CD14-positive monocyte (primary cell): ENCODE measurements at regions not wholly inside any gene's neighbourhood (a gene's known extent, or its start where the extent isn't known, plus 50 kb on each side); places are given as distances from the start of the nearest gene placed in this dataset.

Experiments
- DNase-seq, 3 donors: peaks; one replicate each; pipeline ENCODE4 v3.0.0-alpha.2; 2011 to 2022
- H2AFZ ChIP-seq: 2 replicates; pipeline ENCODE4 v1.6.0; 2012; ENCODE audit warnings: mild to moderate bottlenecking, low read depth, low read length, inconsistent platforms; ENCODE audit not compliant: insufficient read depth, poor library complexity, severe bottlenecking
- H3K27ac ChIP-seq, 2 donors: 1 replicate in 1 of 2; 2 replicates in 1 of 2; pipeline ENCODE4 v1.5.1; 2012 to 2013; ENCODE audit warnings: low read length in 2 of 2, control low read depth in 1 of 2, inconsistent platforms in 1 of 2, low read depth in 1 of 2, mild to moderate bottlenecking in 1 of 2
- H3K27me3 ChIP-seq, 2 donors: one replicate each; pipeline versions ENCODE4 v1.6.0 to v1.6.1; 2011 to 2013; ENCODE audit warnings: low read length in 2 of 2; ENCODE audit not compliant: control insufficient read depth in 2 of 2, insufficient read depth in 2 of 2
- H3K36me3 ChIP-seq, 2 donors: replicated peaks in 1 of 2; 1 replicate in 1 of 2; 2 replicates in 1 of 2; pipeline versions ENCODE4 v1.5.1 to v1.6.1; 2012 to 2013; ENCODE audit warnings: low read length in 2 of 2, control low read depth in 1 of 2, inconsistent platforms in 1 of 2, mild to moderate bottlenecking in 1 of 2; ENCODE audit not compliant: insufficient read depth in 2 of 2, control insufficient read depth in 1 of 2
- H3K4me1 ChIP-seq, 2 donors: 1 replicate in 1 of 2; 2 replicates in 1 of 2; pipeline versions ENCODE4 v1.5.1 to v1.6.1; 2012 to 2013; ENCODE audit warnings: low read length in 2 of 2, control low read depth in 1 of 2, inconsistent platforms in 1 of 2, mild to moderate bottlenecking in 1 of 2, moderate library complexity in 1 of 2; ENCODE audit not compliant: insufficient read depth in 2 of 2, control insufficient read depth in 1 of 2
- H3K4me2 ChIP-seq: replicated peaks from 2 replicates; pipeline ENCODE3; 2012; ENCODE audit warnings: low read length, moderate library complexity, mild to moderate bottlenecking; ENCODE audit not compliant: poor library complexity, severe bottlenecking; ENCODE audit errors: extremely low read depth
- H3K4me3 ChIP-seq, 3 experiments: fragments of 200-600 bp in 1 of 3; sonication (generic) in 1 of 3; replicated peaks in 1 of 3; 1 replicate in 2 of 3; 2 replicates in 1 of 3; pipeline ENCODE4 v1.5.1; 2011 to 2013; ENCODE audit warnings: low read length in 3 of 3, mild to moderate bottlenecking in 3 of 3, control low read depth in 2 of 3, low read depth in 2 of 3, inconsistent platforms in 1 of 3, moderate library complexity in 1 of 3
- H3K79me2 ChIP-seq: 2 replicates; pipeline ENCODE4 v1.6.0; 2012; ENCODE audit warnings: mild to moderate bottlenecking, control low read depth, inconsistent platforms, low read length, moderate library complexity; ENCODE audit not compliant: insufficient read depth
- H3K9ac ChIP-seq: 2 replicates; pipeline ENCODE4 v1.6.0; 2017; ENCODE audit warnings: low read length, mild to moderate bottlenecking; ENCODE audit not compliant: insufficient read depth, poor library complexity, severe bottlenecking
- H3K9me3 ChIP-seq, 2 donors: replicated peaks in 1 of 2; 1 replicate in 1 of 2; 2 replicates in 1 of 2; pipeline versions ENCODE4 v1.5.1 to v1.6.1; 2012 to 2013; ENCODE audit warnings: low read length in 2 of 2, control low read depth in 1 of 2; ENCODE audit not compliant: control insufficient read depth in 1 of 2, insufficient read depth in 1 of 2
- H4K20me1 ChIP-seq: 2 replicates; pipeline ENCODE4 v1.6.0; 2012; ENCODE audit warnings: mild to moderate bottlenecking, low read length, control low read depth, moderate library complexity; ENCODE audit not compliant: insufficient read depth
- H3K27ac Mint-ChIP-seq, 7 donors: one replicate each; pipeline ENCODE4 v1.8.0; 2020; ENCODE audit warnings: mild to moderate bottlenecking in 7 of 7, mixed read lengths in 7 of 7, moderate library complexity in 6 of 7, inconsistent platforms in 2 of 7
- H3K27me3 Mint-ChIP-seq, 3 donors: one replicate each; pipeline ENCODE4 v1.8.0; 2021 to 2022; ENCODE audit warnings: low read depth in 3 of 3, mild to moderate bottlenecking in 3 of 3, mixed read lengths in 3 of 3, moderate library complexity in 3 of 3, inconsistent platforms in 1 of 3
- H3K36me3 Mint-ChIP-seq, 2 donors: one replicate each; pipeline ENCODE4 v1.8.0; 2020; ENCODE audit warnings: mixed read lengths in 2 of 2, inconsistent platforms in 1 of 2, mild to moderate bottlenecking in 1 of 2
- H3K4me1 Mint-ChIP-seq: one replicate; pipeline ENCODE4 v1.8.0; 2020; ENCODE audit warnings: mild to moderate bottlenecking, mixed read lengths
- H3K4me3 Mint-ChIP-seq, 2 donors: one replicate each; pipeline ENCODE4 v1.8.0; 2020; ENCODE audit warnings: mild to moderate bottlenecking in 2 of 2, mixed read lengths in 2 of 2, moderate library complexity in 1 of 2
- H3K9me3 Mint-ChIP-seq, 7 donors: one replicate each; pipeline ENCODE4 v1.8.0; 2020 to 2022; ENCODE audit warnings: mixed read lengths in 7 of 7, mild to moderate bottlenecking in 6 of 7, moderate library complexity in 6 of 7, inconsistent platforms in 2 of 7
- WGBS: methylation state at CpG from one replicate; pipeline ENCODE4 v1.1.5; 2013; ENCODE audit warnings: missing lambda C conversion rate; ENCODE audit not compliant: insufficient coverage; 5-methylcytosine and 5-hydroxymethylcytosine counted together
- intact Hi-C, 2 donors: fragments of 100-400 bp; cut with micrococcal nuclease; formaldehyde crosslinking; loops; one replicate each; pipeline versions ENCODE4 v1.15.0 to v1.15.1; 2023
- TF ChIP-seq, protein P1 (sequence below): fragments of 200-600 bp; IDR thresholded peaks from one replicate; pipeline ENCODE4 v1.8.0; 2022; ENCODE audit warnings: antibody characterized with exemption, mild to moderate bottlenecking

DNA sequence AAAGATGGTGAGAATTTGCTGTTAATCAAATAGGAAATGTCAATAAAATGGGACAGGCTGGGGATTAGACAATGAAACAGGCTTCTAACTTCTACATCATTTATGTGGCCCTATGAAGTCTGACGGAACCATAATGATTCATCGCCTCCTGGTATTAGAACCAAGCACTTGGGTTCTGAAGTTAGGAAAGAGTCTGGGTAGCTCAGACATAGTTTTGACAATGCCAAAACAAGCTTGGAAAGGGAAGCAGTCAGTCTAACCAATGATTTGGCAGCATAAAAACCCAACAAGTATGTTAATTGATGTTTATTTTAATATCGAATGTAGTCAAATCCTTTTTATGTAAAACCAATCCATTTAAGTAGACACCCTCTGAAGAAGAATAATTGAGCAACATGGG, 160.8 kb upstream of the RSPO3 start:
- Histone ChIP-seq H3K9ac (no peak overlapping the region), H3K36me3 (no peaks in the 10 kb centered on the region), H3K9me3 (no peaks in the 10 kb centered on the region), H3K4me1 (no peaks in the 10 kb centered on the region), H3K4me2 (no peak overlapping the region), H3K79me2 (no peaks in the 10 kb centered on the region), H3K27me3 (no peaks in the 10 kb centered on the region), H3K4me3 (no peak overlapping the region), H3K27ac (no peak overlapping the region), H4K20me1 (no peaks in the 10 kb centered on the region), H2AFZ (no peak overlapping the region)
- no peak for DNase-seq
- no CpG with 5 or more reads among the region's 3 CpGs for WGBS
- no peak overlapping the region for H3K27ac Mint-ChIP-seq
- H3K4me1 Mint-ChIP-seq = no peaks in the 10 kb centered on the region
- intact Hi-C loops = no loop called here
- no peaks in the 10 kb centered on the region for H3K36me3 Mint-ChIP-seq
- H3K9me3 Mint-ChIP-seq = peaks cover 0 to 4% (median 0%) of the 10 kb centered on the region in 7 donors
- H3K4me3 Mint-ChIP-seq = no peak overlapping the region
- H3K27me3 Mint-ChIP-seq = peaks cover 0 to 3% (median 0%) of the 10 kb centered on the region in 3 donors
- TF ChIP-seq, protein P1, sequence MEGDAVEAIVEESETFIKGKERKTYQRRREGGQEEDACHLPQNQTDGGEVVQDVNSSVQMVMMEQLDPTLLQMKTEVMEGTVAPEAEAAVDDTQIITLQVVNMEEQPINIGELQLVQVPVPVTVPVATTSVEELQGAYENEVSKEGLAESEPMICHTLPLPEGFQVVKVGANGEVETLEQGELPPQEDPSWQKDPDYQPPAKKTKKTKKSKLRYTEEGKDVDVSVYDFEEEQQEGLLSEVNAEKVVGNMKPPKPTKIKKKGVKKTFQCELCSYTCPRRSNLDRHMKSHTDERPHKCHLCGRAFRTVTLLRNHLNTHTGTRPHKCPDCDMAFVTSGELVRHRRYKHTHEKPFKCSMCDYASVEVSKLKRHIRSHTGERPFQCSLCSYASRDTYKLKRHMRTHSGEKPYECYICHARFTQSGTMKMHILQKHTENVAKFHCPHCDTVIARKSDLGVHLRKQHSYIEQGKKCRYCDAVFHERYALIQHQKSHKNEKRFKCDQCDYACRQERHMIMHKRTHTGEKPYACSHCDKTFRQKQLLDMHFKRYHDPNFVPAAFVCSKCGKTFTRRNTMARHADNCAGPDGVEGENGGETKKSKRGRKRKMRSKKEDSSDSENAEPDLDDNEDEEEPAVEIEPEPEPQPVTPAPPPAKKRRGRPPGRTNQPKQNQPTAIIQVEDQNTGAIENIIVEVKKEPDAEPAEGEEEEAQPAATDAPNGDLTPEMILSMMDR = no peak

DNA sequence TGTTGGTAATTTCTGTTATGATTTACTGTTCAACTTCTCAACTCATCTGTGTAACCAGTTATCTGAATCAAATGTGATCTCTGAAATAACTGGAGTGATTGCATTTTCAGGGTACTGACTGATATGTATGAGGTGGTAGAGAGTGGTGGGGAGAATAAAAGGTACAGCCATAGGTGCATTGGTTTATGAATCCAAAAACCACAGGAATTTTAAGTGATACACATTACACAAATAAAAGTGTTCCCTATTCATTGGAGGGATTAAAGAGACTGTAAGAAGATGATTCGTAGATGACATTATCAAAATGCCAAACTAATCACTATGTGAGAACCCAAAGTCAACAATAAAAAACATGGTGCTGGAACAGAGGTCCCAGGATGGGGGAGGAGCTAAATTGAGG, 158.7 kb upstream of the RSPO3 start:
- Mint-ChIP-seq H3K27me3 (peaks cover 0 to 3% (median 2%) of the 10 kb centered on the region in 3 donors), H3K4me1 (no peaks in the 10 kb centered on the region), H3K27ac (no peak overlapping the region), H3K36me3 (no peaks in the 10 kb centered on the region), H3K4me3 (no peak overlapping the region), H3K9me3 (peaks cover 0 to 4% (median 0%) of the 10 kb centered on the region in 7 donors)
- no peak overlapping the region for H3K4me2 ChIP-seq
- TF ChIP-seq, protein P1 = no peak
- H3K9ac ChIP-seq = no peak overlapping the region
- intact Hi-C loops = no loop called here
- H2AFZ ChIP-seq = no peak overlapping the region
- no peak for DNase-seq
- H3K36me3 ChIP-seq = no peaks in the 10 kb centered on the region
- no peaks in the 10 kb centered on the region for H3K4me1 ChIP-seq
- H3K9me3 ChIP-seq = no peaks in the 10 kb centered on the region
- no peaks in the 10 kb centered on the region for H3K79me2 ChIP-seq
- H3K4me3 ChIP-seq = no peak overlapping the region
- H3K27me3 ChIP-seq = no peaks in the 10 kb centered on the region
- H3K27ac ChIP-seq = no peak overlapping the region
- H4K20me1 ChIP-seq = no peaks in the 10 kb centered on the region
- WGBS = no CpG with 5 or more reads among the region's 1 CpG
